GM03348 (cell line): ENCODE measurements at regions not wholly inside any gene's neighbourhood (a gene's known extent, or its start where the extent isn't known, plus 50 kb on each side); places are given as distances from the start of the nearest gene placed in this dataset.

Source experiments
- DNase-seq: peaks from one replicate; pipeline ENCODE4 v3.0.0; 2012; ENCODE audit warnings: low spot score

GRCh38 chr2:129160879-129161278, 818.6 kb upstream of the RAB6C start:
- DNase-seq: no peak

- no peak for DNase-seq
These were observed 815.1 kb upstream of the RAB6C start for GRCh38 chr2:129164220-129164949.

GRCh38 chr2:129165006-129165405, 814.5 kb upstream of the RAB6C start:
- DNase-seq: no peak

- no peak for DNase-seq
These were observed 812.0 kb upstream of the RAB6C start for GRCh38 chr2:129167456-129167855.

GRCh38 chr2:129170570-129170969, 808.9 kb upstream of the RAB6C start:
- no peak for DNase-seq

- DNase-seq: no peak
These were observed 805.3 kb upstream of the RAB6C start for GRCh38 chr2:129174143-129174542.

GRCh38 chr2:129175051-129175450, 804.4 kb upstream of the RAB6C start:
- no peak for DNase-seq

GRCh38 chr2:129176375-129176774, 803.1 kb upstream of the RAB6C start:
- DNase-seq: no peak

GRCh38 chr2:129178356-129178755, 801.1 kb upstream of the RAB6C start:
- DNase-seq: no peak

- DNase-seq: no peak
These were observed 800.3 kb upstream of the RAB6C start for GRCh38 chr2:129179199-129179598.

GRCh38 chr2:129180124-129180716, 799.2 kb upstream of the RAB6C start:
- DNase-seq: no peak

GRCh38 chr2:129181433-129181832, 798.0 kb upstream of the RAB6C start:
- no peak for DNase-seq

- DNase-seq: no peak
These were observed 797.5 kb upstream of the RAB6C start for GRCh38 chr2:129181963-129182362.

- no peak for DNase-seq
These were observed 792.1 kb upstream of the RAB6C start for GRCh38 chr2:129187343-129187742.

GRCh38 chr2:129188451-129188850, 791.0 kb upstream of the RAB6C start:
- DNase-seq: no peak

GRCh38 chr2:129189617-129190319, 789.7 kb upstream of the RAB6C start:
- DNase-seq: no peak

GRCh38 chr2:129190494-129190893, 789.0 kb upstream of the RAB6C start:
- DNase-seq: no peak

GRCh38 chr2:129191530-129191929, 787.9 kb upstream of the RAB6C start:
- DNase-seq: no peak

- no peak for DNase-seq
These were observed 787.3 kb upstream of the RAB6C start for GRCh38 chr2:129192117-129192516.

- DNase-seq: no peak
These were observed 786.6 kb upstream of the RAB6C start for GRCh38 chr2:129192841-129193253.

GRCh38 chr2:129193961-129194360, 785.5 kb upstream of the RAB6C start:
- no peak for DNase-seq

GRCh38 chr2:129199501-129199900, 780.0 kb upstream of the RAB6C start:
- no peak for DNase-seq

GRCh38 chr2:129201696-129202095, 777.8 kb upstream of the RAB6C start:
- DNase-seq: no peak
